Stomach (tissue), 8 donors: ENCODE measurements at regions not wholly inside any gene's neighbourhood (a gene's known extent, or its start where the extent isn't known, plus 50 kb on each side); places are given as distances from the start of the nearest gene placed in this dataset.

Experiments used
- DNase-seq, 2 donors: peaks; one replicate each; pipeline versions ENCODE4 v3.0.0 to v3.0.0-alpha.2; 2013 to 2019
- H3K27ac ChIP-seq, 5 donors: fragments of 200-600 bp in 4 of 5; sonication (generic) in 4 of 5; one replicate each; pipeline ENCODE4 v1.5.1; 2013 to 2019; ENCODE audit warnings: mild to moderate bottlenecking in 1 of 5, moderate library complexity in 1 of 5
- H3K27me3 ChIP-seq, 3 donors: fragments of 200-600 bp; sonication (generic); one replicate each; pipeline ENCODE4 v1.5.1; 2017 to 2019; ENCODE audit warnings: mixed run types in 1 of 3
- H3K36me3 ChIP-seq, 4 donors: fragments of 200-600 bp; sonication (generic); 1 replicate in 3 of 4; 2 replicates in 1 of 4; pipeline ENCODE4 v1.5.1; 2016 to 2019
- H3K4me1 ChIP-seq, 4 donors: fragments of 200-600 bp; sonication (generic); one replicate each; pipeline ENCODE4 v1.5.1; 2016 to 2019
- H3K4me3 ChIP-seq, 4 donors: fragments of 200-600 bp; sonication (generic) in 3 of 4; one replicate each; pipeline ENCODE4 v1.5.1; 2016 to 2019; ENCODE audit warnings: mild to moderate bottlenecking in 1 of 4
- H3K9me3 ChIP-seq, 4 donors: fragments of 200-600 bp; sonication (generic); one replicate each; pipeline ENCODE4 v1.5.1; 2016 to 2019
- EP300 ChIP-seq: sonication (generic); formaldehyde crosslinking; IDR thresholded peaks from one replicate; pipeline ENCODE4 v1.6.1; 2017; ENCODE audit warnings: antibody characterized with exemption
- POLR2A ChIP-seq, 4 donors: fragments of 450-650 bp; IDR thresholded peaks; one replicate each; pipeline ENCODE4 v1.6.1; 2016; ENCODE audit warnings: antibody characterized with exemption in 4 of 4, control low read depth in 2 of 4, mild to moderate bottlenecking in 1 of 4, moderate library complexity in 1 of 4
- POLR2AphosphoS5 ChIP-seq, 3 donors: sonication (generic); formaldehyde crosslinking; IDR thresholded peaks; one replicate each; pipeline ENCODE4 v1.6.1; 2016; ENCODE audit warnings: antibody characterized with exemption in 3 of 3
- WGBS, 5 donors: extraction: QIAGEN DNeasy Blood & Tissue Kit in 3 of 5; methylation state at CpG; one replicate each; pipeline versions ENCODE4 v1.1.5 to v1.1.7; 2013 to 2018; 5-methylcytosine and 5-hydroxymethylcytosine counted together
- intact Hi-C: fragments of 100-400 bp; cut with DNase I; formaldehyde crosslinking; loops from one replicate; pipeline ENCODE4 v1.15.1; 2023; ENCODE audit warnings: low total_unique reads
- TF ChIP-seq, protein P1 (sequence below), 7 experiments: fragments of 450-650 bp in 4 of 7; fragments of 200-600 bp in 3 of 7; sonication (generic) in 3 of 7; IDR thresholded peaks; one replicate each; pipeline ENCODE4 v1.5.1; 2016 to 2019; ENCODE audit warnings: antibody characterized with exemption in 7 of 7, control low read depth in 2 of 7, mild to moderate bottlenecking in 1 of 7
- donor health status: healthy with polysubstance abuse.
- donor health status: Bipolar disorder and iron deficiency.
- donor health status: healthy.

GRCh38 chr6:126245077-126245476, 94.8 kb upstream of the CENPW start:
- no peak for TF ChIP-seq POLR2AphosphoS5 (IDR thresholded peaks at IDR 0.05)
- TF ChIP-seq, protein P1, sequence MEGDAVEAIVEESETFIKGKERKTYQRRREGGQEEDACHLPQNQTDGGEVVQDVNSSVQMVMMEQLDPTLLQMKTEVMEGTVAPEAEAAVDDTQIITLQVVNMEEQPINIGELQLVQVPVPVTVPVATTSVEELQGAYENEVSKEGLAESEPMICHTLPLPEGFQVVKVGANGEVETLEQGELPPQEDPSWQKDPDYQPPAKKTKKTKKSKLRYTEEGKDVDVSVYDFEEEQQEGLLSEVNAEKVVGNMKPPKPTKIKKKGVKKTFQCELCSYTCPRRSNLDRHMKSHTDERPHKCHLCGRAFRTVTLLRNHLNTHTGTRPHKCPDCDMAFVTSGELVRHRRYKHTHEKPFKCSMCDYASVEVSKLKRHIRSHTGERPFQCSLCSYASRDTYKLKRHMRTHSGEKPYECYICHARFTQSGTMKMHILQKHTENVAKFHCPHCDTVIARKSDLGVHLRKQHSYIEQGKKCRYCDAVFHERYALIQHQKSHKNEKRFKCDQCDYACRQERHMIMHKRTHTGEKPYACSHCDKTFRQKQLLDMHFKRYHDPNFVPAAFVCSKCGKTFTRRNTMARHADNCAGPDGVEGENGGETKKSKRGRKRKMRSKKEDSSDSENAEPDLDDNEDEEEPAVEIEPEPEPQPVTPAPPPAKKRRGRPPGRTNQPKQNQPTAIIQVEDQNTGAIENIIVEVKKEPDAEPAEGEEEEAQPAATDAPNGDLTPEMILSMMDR (IDR thresholded peaks at IDR 0.05) = no peak
- TF ChIP-seq EP300 = no peak
- TF ChIP-seq POLR2A (IDR thresholded peaks at IDR 0.05) = no peak
- intact Hi-C loops = no loop called here
- DNase-seq = no peak
- no peak overlapping the region for H3K4me3 ChIP-seq
- no peak overlapping the region for H3K27ac ChIP-seq
- 73 to 91% (median 81%) methylated on average over 1 of the region's 1 CpG for WGBS, 5 donors
- no peaks in the 10 kb centered on the region for H3K36me3 ChIP-seq
- no peaks in the 10 kb centered on the region for H3K4me1 ChIP-seq
- peaks cover 0 to 11% (median 8%) of the 10 kb centered on the region in 4 donors for H3K9me3 ChIP-seq
- no peaks in the 10 kb centered on the region for H3K27me3 ChIP-seq

DNA sequence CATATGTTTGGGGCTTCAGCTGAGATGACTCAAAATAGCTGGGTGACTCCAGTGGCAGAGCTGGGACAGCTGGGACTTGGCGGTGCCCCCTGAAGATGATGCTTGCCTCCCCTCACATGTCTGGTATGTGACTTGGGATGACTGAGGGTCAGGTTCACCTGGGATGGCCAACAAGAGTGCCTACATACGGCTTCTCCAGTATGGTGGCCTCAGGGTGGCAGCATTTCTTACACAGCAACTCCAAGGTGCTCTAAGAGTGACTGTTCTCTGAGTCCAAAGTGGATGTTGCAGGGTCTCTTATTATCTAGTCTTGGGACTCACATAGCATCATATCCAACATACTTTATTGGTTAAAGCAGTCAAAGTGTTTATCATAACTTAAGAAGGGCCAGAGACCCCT, 87.8 kb upstream of the CENPW start:
- no peaks in the 10 kb centered on the region for H3K4me1 ChIP-seq
- H3K9me3 ChIP-seq = peaks cover 0 to 10% (median 0%) of the 10 kb centered on the region in 4 donors
- no peak for DNase-seq
- TF ChIP-seq POLR2A (IDR thresholded peaks at IDR 0.05) = no peak
- no peak for TF ChIP-seq POLR2AphosphoS5 (IDR thresholded peaks at IDR 0.05)
- TF ChIP-seq, protein P1 (IDR thresholded peaks at IDR 0.05) = no peak
- no peak for TF ChIP-seq EP300
- H3K27me3 ChIP-seq = no peaks in the 10 kb centered on the region
- H3K4me3 ChIP-seq = no peak overlapping the region
- intact Hi-C loops = no loop called here
- no peak overlapping the region for H3K27ac ChIP-seq
- no peaks in the 10 kb centered on the region for H3K36me3 ChIP-seq
- 82 to 90% (median 85%) methylated on average over 2 of the region's 2 CpGs for WGBS, 5 donors

DNA sequence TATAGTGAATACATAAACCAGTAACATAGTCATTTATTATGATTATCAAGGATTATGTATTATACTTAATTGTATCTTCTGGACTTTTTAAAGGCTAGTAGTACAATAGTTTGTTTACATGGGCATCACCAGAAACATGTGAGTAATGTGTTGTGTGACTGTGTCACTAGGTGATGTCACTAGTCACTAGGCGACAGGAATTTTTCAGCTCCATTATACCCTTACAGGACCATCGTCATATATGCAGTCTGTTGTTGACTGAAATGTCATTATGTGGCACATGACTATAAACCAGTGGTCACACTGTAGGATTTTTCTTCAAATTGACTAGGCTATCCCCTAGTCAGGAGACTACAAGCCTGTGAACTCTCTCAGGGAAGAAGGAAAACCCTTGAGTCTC, 86.5 kb upstream of the CENPW start:
- DNase-seq = no peak
- H3K4me1 ChIP-seq = no peaks in the 10 kb centered on the region

GRCh38 chr6:126258150-126258549, 81.8 kb upstream of the CENPW start:
- H3K36me3 ChIP-seq = no peaks in the 10 kb centered on the region
- TF ChIP-seq, protein P1 (IDR thresholded peaks at IDR 0.05) = no peak
- TF ChIP-seq POLR2A (IDR thresholded peaks at IDR 0.05) (no peak), EP300 (no peak), POLR2AphosphoS5 (IDR thresholded peaks at IDR 0.05) (no peak)
- DNase-seq = no peak
- peaks cover 0 to 48% (median 10%) of the 10 kb centered on the region in 4 donors for H3K9me3 ChIP-seq
- H3K27ac ChIP-seq = no peak overlapping the region
- 87 to 96% (median 94%) methylated on average over 10 to 18 of the region's 18 CpGs for WGBS, 5 donors
- intact Hi-C loops = no loop called here
- no peaks in the 10 kb centered on the region for H3K4me1 ChIP-seq
- H3K4me3 ChIP-seq = no peak overlapping the region
- H3K27me3 ChIP-seq = no peaks in the 10 kb centered on the region

More for the DNA sequence above, 86.5 kb upstream of the CENPW start:
- intact Hi-C loops = no loop called here
- 91 to 97% (median 96%) methylated on average over 2 of the region's 2 CpGs for WGBS, 5 donors
- Histone ChIP-seq H3K27me3 (no peaks in the 10 kb centered on the region), H3K36me3 (no peaks in the 10 kb centered on the region), H3K9me3 (peaks cover 0 to 18% (median 3%) of the 10 kb centered on the region in 4 donors), H3K27ac (no peak overlapping the region), H3K4me3 (no peak overlapping the region)
- TF ChIP-seq EP300 (no peak), POLR2A (IDR thresholded peaks at IDR 0.05) (no peak), POLR2AphosphoS5 (IDR thresholded peaks at IDR 0.05) (no peak)
- TF ChIP-seq, protein P1 (IDR thresholded peaks at IDR 0.05) = no peak
